ENCODE measurements at regions not wholly inside any gene's neighbourhood (a gene's known extent, or its start where the extent isn't known, plus 50 kb on each side); places are given as distances from the start of the nearest gene placed in this dataset.
"Not testable (repeated sequence)": the region's sequence is repeated elsewhere in the genome, so short reads cannot be mapped to it uniquely, and the experiment has no call there.

GRCh38 chr10:6811153-6811552 is 231.1 kb upstream of the PRKCQ start:
- Histone ChIP-seq H3K27me3 (no peaks in the 10 kb centered on the region), H3K36me3 (no peaks in the 10 kb centered on the region), H3K27ac (no peak overlapping the region), H3K9me3 (no peaks in the 10 kb centered on the region), H3K4me1 (no peaks in the 10 kb centered on the region), H3K4me3 (no peak overlapping the region)
- no peak for DNase-seq (ENCODE audit: low spot score)
- TF ChIP-seq CTCF (IDR thresholded peaks at IDR 0.05), result no peak

- H3K27ac ChIP-seq, result no peak overlapping the region
- no peaks in the 10 kb centered on the region for H3K9me3 ChIP-seq
- no peak overlapping the region for H3K4me3 ChIP-seq
- TF ChIP-seq CTCF (IDR thresholded peaks at IDR 0.05), result no peak
- H3K36me3 ChIP-seq, result no peaks in the 10 kb centered on the region
- H3K4me1 ChIP-seq, result no peaks in the 10 kb centered on the region
- no peaks in the 10 kb centered on the region for H3K27me3 ChIP-seq
- DNase-seq (ENCODE audit: low spot score), result no peak
Observed at GRCh38 chr10:6803427-6803783, 223.3 kb upstream of the PRKCQ start.

DNA sequence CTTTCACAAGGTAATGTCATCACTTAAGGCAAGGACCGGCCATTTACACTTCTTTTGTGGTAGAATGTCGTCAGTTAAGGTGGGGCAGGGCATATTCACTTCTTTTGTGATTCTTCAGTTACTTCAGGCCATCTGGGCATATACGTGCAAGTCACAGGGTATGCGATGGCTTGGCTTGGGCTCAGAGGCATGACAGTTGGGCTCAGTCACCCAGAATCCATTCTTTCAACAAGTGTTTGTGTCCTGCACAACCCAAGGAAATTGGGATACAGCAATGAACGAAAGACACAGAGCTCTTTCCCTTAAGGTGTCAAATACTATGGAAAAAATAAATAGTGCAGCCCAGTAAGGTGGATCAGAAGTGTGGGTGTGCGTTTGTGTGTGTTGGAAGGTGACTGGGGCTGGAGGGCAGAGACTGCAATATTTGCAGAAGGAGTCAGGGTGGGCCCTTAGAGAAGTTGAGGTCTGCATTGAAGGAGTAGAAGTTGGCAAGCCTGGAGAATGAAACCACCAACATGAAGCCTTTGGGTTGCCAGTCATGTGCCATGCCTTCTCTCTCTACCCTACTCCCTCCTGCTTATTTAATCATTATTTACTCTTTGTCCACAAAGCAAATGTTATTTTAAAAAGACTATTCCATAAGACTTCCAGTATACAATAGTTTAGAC is 222.8 kb upstream of the PRKCQ start:
- H3K27ac ChIP-seq, result no peak overlapping the region
- no peak overlapping the region for H3K4me3 ChIP-seq
- no peaks in the 10 kb centered on the region for H3K36me3 ChIP-seq
- H3K9me3 ChIP-seq, result no peaks in the 10 kb centered on the region
- no peaks in the 10 kb centered on the region for H3K27me3 ChIP-seq
- no peak for TF ChIP-seq CTCF (IDR thresholded peaks at IDR 0.05)
- H3K4me1 ChIP-seq, result no peaks in the 10 kb centered on the region
- no peak for DNase-seq (ENCODE audit: low spot score)

DNA sequence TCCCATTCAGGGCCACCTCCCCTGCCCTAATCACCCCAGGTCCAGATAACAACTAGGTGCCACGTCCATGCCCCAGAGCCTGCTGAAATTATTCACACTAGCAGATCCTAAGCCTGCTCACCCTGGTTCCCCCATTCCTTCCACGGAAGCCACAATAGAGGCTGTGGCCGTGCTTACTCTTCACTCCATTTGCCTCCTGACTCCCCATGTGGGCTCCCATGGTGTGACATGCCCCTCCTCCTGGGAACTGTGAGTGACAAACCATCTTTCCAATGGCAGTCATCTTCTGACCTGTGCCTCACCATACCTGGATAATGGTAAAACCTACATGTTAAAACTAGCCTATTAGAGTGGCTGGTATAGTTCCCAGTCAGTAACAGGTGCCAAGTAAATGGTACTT is 216.2 kb upstream of the PRKCQ start:
- DNase-seq (ENCODE audit: low spot score), result no peak
- Histone ChIP-seq H3K27ac (no peak overlapping the region), H3K4me1 (no peaks in the 10 kb centered on the region), H3K27me3 (no peaks in the 10 kb centered on the region), H3K36me3 (no peaks in the 10 kb centered on the region), H3K4me3 (no peak overlapping the region), H3K9me3 (no peaks in the 10 kb centered on the region)
- TF ChIP-seq CTCF (IDR thresholded peaks at IDR 0.05), result no peak

GRCh38 chr10:6795541-6795940 is 215.5 kb upstream of the PRKCQ start:
- DNase-seq (ENCODE audit: low spot score), result no peak
- no peaks in the 10 kb centered on the region for H3K9me3 ChIP-seq
- H3K27me3 ChIP-seq, result no peaks in the 10 kb centered on the region
- TF ChIP-seq CTCF (IDR thresholded peaks at IDR 0.05), result no peak
- H3K36me3 ChIP-seq, result no peaks in the 10 kb centered on the region
- no peaks in the 10 kb centered on the region for H3K4me1 ChIP-seq
- no peak overlapping the region for H3K27ac ChIP-seq
- no peak overlapping the region for H3K4me3 ChIP-seq

- H3K4me3 ChIP-seq; H3K27me3 ChIP-seq; H3K9me3 ChIP-seq; DNase-seq (ENCODE audit: low spot score); H3K27ac ChIP-seq; H3K4me1 ChIP-seq; H3K36me3 ChIP-seq: not testable (repeated sequence)
Observed at GRCh38 chr10:6794841-6795240, 214.8 kb upstream of the PRKCQ start.

Data from right atrium auricular region (tissue), 2 donors.